GM20000 (cell line): ENCODE measurements at regions not wholly inside any gene's neighbourhood (a gene's known extent, or its start where the extent isn't known, plus 50 kb on each side); places are given as distances from the start of the nearest gene placed in this dataset.
"Not testable (repeated sequence)": the region's sequence is repeated elsewhere in the genome, so short reads cannot be mapped to it uniquely, and the experiment has no call there.

Source experiments
- DNase-seq: peaks from one replicate; pipeline ENCODE4 v3.0.0; 2012; ENCODE audit warnings: low spot score
- TF ChIP-seq, protein P1 (sequence below): IDR thresholded peaks from 2 replicates; pipeline ENCODE4 v1.5.1; 2012; ENCODE audit warnings: mild to moderate bottlenecking, control low read depth; ENCODE audit errors: extremely low read depth, missing control alignments

DNA sequence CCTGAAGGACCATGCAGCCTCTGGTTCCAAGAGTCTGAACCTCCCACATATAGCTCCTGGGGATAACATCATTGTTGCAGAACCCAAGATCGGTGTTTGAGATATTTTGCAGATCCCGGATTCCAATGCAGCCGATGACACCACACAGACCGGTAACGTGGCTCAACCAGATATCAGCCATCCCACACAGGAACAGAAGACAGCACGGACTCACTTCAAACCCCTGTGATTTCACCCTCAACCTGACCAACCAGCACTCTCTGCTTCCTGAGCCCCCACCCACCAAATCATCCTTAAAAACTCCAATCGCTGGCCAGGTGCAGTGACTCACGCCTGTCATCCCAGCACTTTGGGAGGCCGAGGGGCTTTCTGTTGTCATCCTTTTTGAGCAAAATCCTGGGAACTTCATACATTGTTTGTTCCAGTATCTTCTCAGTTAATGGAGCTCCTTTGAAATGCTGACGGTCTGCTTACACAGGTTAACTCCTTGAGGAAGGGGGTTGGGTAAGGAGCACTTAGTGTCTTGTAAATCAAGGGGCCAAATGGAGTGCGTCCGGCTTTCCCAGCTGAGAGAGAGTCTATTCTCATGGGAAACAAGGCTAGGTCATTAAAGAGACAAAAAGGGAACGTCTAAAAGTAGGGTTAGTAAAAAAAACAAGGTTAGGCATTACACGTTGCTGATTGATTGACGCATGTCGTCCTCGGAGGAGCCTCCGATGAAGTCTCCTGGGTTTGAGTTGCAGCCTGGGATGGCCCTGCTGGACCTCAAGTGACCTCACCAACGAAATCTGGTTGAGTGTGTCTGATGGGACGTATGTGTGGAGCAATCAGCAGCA, 230.4 kb downstream of the CRLF2 start:
- TF ChIP-seq, protein P1, sequence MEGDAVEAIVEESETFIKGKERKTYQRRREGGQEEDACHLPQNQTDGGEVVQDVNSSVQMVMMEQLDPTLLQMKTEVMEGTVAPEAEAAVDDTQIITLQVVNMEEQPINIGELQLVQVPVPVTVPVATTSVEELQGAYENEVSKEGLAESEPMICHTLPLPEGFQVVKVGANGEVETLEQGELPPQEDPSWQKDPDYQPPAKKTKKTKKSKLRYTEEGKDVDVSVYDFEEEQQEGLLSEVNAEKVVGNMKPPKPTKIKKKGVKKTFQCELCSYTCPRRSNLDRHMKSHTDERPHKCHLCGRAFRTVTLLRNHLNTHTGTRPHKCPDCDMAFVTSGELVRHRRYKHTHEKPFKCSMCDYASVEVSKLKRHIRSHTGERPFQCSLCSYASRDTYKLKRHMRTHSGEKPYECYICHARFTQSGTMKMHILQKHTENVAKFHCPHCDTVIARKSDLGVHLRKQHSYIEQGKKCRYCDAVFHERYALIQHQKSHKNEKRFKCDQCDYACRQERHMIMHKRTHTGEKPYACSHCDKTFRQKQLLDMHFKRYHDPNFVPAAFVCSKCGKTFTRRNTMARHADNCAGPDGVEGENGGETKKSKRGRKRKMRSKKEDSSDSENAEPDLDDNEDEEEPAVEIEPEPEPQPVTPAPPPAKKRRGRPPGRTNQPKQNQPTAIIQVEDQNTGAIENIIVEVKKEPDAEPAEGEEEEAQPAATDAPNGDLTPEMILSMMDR: no peak
- DNase-seq: no peak

DNA sequence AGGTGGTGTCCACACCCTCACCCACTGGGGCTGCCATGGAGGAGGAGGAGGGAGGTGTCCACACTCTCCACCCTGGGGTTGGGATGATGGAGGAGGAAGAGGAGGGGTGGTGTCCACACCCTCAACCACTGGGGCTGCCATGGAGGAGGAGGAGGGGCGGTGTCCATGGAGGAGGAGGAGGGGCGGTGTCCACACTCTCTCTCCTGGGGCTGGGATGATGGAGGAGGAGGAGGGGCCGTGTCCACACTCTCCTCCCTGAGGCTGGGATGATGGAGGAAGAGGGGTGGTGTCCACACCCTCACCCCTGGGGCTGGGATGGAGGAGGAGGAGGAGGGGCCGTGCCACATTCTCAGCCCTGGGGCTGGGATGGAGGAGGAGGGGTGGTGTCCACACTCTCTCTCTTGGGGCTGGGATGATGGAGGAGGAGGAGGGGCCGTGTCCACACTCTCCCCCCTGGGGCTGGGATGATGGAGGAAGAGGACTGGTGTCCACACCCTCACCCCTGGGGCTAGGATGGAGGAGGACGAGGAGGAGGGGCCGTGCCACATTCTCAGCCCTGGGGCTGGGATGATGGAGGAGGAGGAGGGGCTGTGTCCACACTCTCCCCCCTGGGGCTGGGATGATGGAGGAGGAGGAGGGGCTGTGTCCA, 231.7 kb downstream of the CRLF2 start:
- no peak for DNase-seq
- TF ChIP-seq, protein P1: no peak

DNA sequence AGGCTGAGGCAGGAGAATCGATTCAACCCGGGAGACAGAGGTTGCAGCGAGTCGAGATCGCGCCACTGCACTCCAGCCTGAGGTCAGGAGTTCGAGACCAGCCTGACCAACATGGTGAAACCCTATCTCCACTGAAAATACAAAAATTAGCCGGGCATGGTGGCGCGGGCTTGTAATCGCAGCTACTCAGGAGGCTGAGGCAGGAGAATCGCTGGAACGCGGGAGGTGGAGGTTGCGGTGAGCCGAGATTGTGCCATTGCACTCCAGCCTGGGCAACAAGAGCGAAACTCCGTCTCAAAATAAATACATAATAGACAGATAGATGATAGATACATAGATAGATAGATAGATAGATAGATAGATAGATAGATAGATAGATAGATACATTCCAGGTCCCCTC, 233.3 kb downstream of the CRLF2 start:
- DNase-seq: not testable (repeated sequence)

- TF ChIP-seq, protein P1: no peak
- DNase-seq: no peak
Measured at GRCh38 chrX:973010-973632, 239.3 kb downstream of the CRLF2 start.

GRCh38 chrX:968148-968965, 244.1 kb downstream of the CRLF2 start:
- no peak for DNase-seq
- TF ChIP-seq, protein P1: no peak

- TF ChIP-seq, protein P1: no peak
- DNase-seq: no peak
Measured at GRCh38 chrX:966396-967070, 245.9 kb downstream of the CRLF2 start.

DNA sequence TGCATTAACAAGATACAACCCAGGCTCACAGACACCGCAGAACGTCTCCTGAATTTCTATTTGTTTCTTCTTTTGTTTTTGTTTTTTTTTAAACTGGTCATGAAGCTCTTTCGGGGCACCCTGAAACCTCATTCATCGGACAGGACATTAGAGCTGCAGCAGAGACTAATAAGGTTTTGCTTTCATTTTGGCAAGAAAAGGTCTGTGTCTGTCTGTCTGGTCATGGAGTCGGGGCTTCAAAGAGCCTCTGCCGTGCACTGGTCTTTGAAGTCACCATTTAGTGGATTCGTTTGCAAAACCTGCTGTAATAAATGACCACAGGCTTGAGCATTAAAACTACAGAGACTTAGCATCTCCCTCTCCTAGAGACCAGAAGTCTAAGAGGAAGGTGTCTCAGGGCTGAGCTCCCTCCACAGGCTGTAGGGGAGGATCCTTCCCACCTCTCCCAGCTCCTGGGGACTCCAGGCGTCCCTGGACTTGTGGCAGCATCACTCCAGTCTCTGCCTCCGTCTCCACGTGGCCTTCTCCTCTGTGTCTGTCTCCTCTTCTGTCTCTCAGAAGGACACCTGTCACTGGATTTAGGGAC, 247.5 kb downstream of the CRLF2 start:
- TF ChIP-seq, protein P1: no peak

More for the DNA sequence above, 247.5 kb downstream of the CRLF2 start:
- peak; percentile 15 for DNase-seq
